OCI-LY7 (cell line): ENCODE measurements at regions not wholly inside any gene's neighbourhood (a gene's known extent, or its start where the extent isn't known, plus 50 kb on each side); places are given as distances from the start of the nearest gene placed in this dataset.

Source experiments
- BruUV-seq: library from RNA; stranded (reverse); fragments of 400-500 nt; replicated peaks from 2 replicates; lab custom pipeline; 2021; lab: Mats Ljungman, UMichigan
- CTCF ChIA-PET: fragments of 300-600 bp; sonication (Branson Sonifier 250); formaldehyde crosslinking; loops from one replicate; lab custom pipeline; 2022; ENCODE audit warnings: antibody characterized with exemption; ENCODE audit not compliant: unreplicated experiment; lab: Charles Lee
- POLR2A ChIA-PET: fragments of 300-600 bp; sonication (Branson Sonifier 250); formaldehyde crosslinking; loops from one replicate; lab custom pipeline; 2022; ENCODE audit warnings: antibody characterized with exemption; lab: Charles Lee
- DNase-seq: peaks from one replicate; pipeline ENCODE4 v3.0.0-alpha.2; 2015; ENCODE audit warnings: low spot score
- H2AFZ ChIP-seq: fragments of 200-600 bp; sonication (generic), shearing (Covaris generic); 2 replicates; pipeline ENCODE4 v1.6.1; 2014; ENCODE audit warnings: mild to moderate bottlenecking, antibody characterized with exemption, low read length, moderate library complexity
- H3K27ac ChIP-seq: fragments of 200-600 bp; sonication (generic); 2 replicates; pipeline ENCODE4 v1.5.1; 2014; ENCODE audit warnings: mixed run types, low read depth, mild to moderate bottlenecking, moderate library complexity, low read length, inconsistent platforms; ENCODE audit not compliant: poor library complexity, severe bottlenecking
- H3K36me3 ChIP-seq: fragments of 200-600 bp; sonication (generic); 2 replicates; pipeline ENCODE4 v1.6.1; 2014; ENCODE audit warnings: mild to moderate bottlenecking, antibody characterized with exemption, low read length, moderate library complexity, mixed read lengths; ENCODE audit not compliant: insufficient read depth
- H3K4me1 ChIP-seq: fragments of 200-600 bp; sonication (generic); 2 replicates; pipeline ENCODE4 v1.5.1; 2014; ENCODE audit warnings: mild to moderate bottlenecking, low read length; ENCODE audit not compliant: insufficient read depth, poor library complexity, severe bottlenecking
- H3K4me2 ChIP-seq: fragments of 200-600 bp; sonication (generic); 2 replicates; pipeline ENCODE4 v1.6.1; 2014; ENCODE audit warnings: mild to moderate bottlenecking, low read length
- H3K4me3 ChIP-seq: fragments of 200-600 bp; sonication (generic); 2 replicates; pipeline ENCODE4 v1.5.1; 2014; ENCODE audit warnings: mild to moderate bottlenecking, low read depth, low read length; ENCODE audit not compliant: poor library complexity, severe bottlenecking
- H3K79me2 ChIP-seq: fragments of 200-600 bp; sonication (generic); 2 replicates; pipeline ENCODE4 v1.6.1; 2016; ENCODE audit warnings: low read depth, mild to moderate bottlenecking, low read length, moderate library complexity, mixed read lengths; ENCODE audit not compliant: insufficient read depth
- H3K9me2 ChIP-seq: fragments of 200-600 bp; sonication (generic); 2 replicates; pipeline ENCODE4 v1.6.1; 2016; ENCODE audit warnings: mild to moderate bottlenecking, low read length, mixed read lengths; ENCODE audit not compliant: insufficient read depth
- H3K9me3 ChIP-seq: fragments of 200-600 bp; sonication (generic); 2 replicates; pipeline ENCODE4 v1.6.1; 2014; ENCODE audit warnings: mild to moderate bottlenecking, mixed run types, low read length, mixed read lengths
- H4K20me1 ChIP-seq: fragments of 200-600 bp; sonication (generic); 2 replicates; pipeline ENCODE4 v1.6.1; 2014; ENCODE audit warnings: mild to moderate bottlenecking, antibody characterized with exemption, low read length, moderate library complexity, mixed read lengths; ENCODE audit not compliant: insufficient read depth
- EZH2phosphoT487 ChIP-seq: fragments of 200-600 bp; sonication (generic); IDR thresholded peaks from 2 replicates; pipeline ENCODE4 v1.6.1; 2018; ENCODE audit warnings: low read depth, borderline replicate concordance, mild to moderate bottlenecking, mixed run types, antibody characterized with exemption, low read length, moderate library complexity, mixed read lengths
- intact Hi-C: fragments of 100-400 bp; cut with micrococcal nuclease; formaldehyde crosslinking; loops from one replicate; pipeline ENCODE4 v1.10.0; 2022; ENCODE audit not compliant: unreplicated experiment
- TF ChIP-seq, protein P1 (sequence below): fragments of 200-600 bp; sonication (generic); conservative IDR thresholded peaks from 2 replicates; pipeline ENCODE4 v1.5.1; 2014; ENCODE audit warnings: mild to moderate bottlenecking, antibody characterized with exemption, low read length, moderate library complexity, mixed read lengths

- Histone ChIP-seq H2AFZ (no peak overlapping the region), H3K9me2 (no peaks in the 10 kb centered on the region), H3K27ac (no peak overlapping the region), H3K4me2 (no peak overlapping the region), H3K36me3 (no peaks in the 10 kb centered on the region), H3K4me1 (no peaks in the 10 kb centered on the region), H4K20me1 (no peaks in the 10 kb centered on the region), H3K4me3 (no peak overlapping the region), H3K79me2 (no peaks in the 10 kb centered on the region), H3K9me3 (0 out of 2 replicates have a peak, but pooled peaks cover 18% of the 10 kb centered on the region)
- TF ChIP-seq, protein P1, sequence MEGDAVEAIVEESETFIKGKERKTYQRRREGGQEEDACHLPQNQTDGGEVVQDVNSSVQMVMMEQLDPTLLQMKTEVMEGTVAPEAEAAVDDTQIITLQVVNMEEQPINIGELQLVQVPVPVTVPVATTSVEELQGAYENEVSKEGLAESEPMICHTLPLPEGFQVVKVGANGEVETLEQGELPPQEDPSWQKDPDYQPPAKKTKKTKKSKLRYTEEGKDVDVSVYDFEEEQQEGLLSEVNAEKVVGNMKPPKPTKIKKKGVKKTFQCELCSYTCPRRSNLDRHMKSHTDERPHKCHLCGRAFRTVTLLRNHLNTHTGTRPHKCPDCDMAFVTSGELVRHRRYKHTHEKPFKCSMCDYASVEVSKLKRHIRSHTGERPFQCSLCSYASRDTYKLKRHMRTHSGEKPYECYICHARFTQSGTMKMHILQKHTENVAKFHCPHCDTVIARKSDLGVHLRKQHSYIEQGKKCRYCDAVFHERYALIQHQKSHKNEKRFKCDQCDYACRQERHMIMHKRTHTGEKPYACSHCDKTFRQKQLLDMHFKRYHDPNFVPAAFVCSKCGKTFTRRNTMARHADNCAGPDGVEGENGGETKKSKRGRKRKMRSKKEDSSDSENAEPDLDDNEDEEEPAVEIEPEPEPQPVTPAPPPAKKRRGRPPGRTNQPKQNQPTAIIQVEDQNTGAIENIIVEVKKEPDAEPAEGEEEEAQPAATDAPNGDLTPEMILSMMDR = no peak
- TF ChIP-seq EZH2phosphoT487 = no peak
- BruUV-seq = no TSS peak
- ChIA-PET CTCF (no interaction called here), POLR2A (no interaction called here)
- intact Hi-C loops = loop anchor here (5.0 to 10.0 kb wide), 2 partner anchors 1195 to 1582 kb away; partner anchors contain the start of gene HLX
- no peak for DNase-seq
Observed at GRCh38 chr1:222457084-222457483, 90.8 kb downstream of the HHIPL2 start.

- POLR2A ChIA-PET = interaction anchor here (1.0 kb wide), 1 partner anchor 12 kb away, joined by 3 read pairs; no protein-coding TSS in a partner anchor
- TF ChIP-seq, protein P1 = peak; percentile 96
- no peak for TF ChIP-seq EZH2phosphoT487
- CTCF ChIA-PET = interaction anchor here (0.7 to 1.0 kb wide), 2 partner anchors 10 to 240 kb away, joined by 3 to 5 read pairs; no protein-coding TSS in a partner anchor
- no peaks in the 10 kb centered on the region for H4K20me1 ChIP-seq
- H3K27ac ChIP-seq = no peak overlapping the region
- H3K4me3 ChIP-seq = no peak overlapping the region
- H3K79me2 ChIP-seq = no peaks in the 10 kb centered on the region
- 0 out of 2 replicates have a peak, but pooled peaks cover 18% of the 10 kb centered on the region for H3K9me3 ChIP-seq
- peak overlapping the region; percentile 73 for H2AFZ ChIP-seq
- intact Hi-C loops = loop anchor here (2.0 to 10.0 kb wide), 3 partner anchors 359 to 1581 kb away; partner anchors contain the start of gene HLX
- no peaks in the 10 kb centered on the region for H3K36me3 ChIP-seq
- H3K9me2 ChIP-seq = no peaks in the 10 kb centered on the region
- H3K4me1 ChIP-seq = no peaks in the 10 kb centered on the region
- BruUV-seq = no TSS peak
- H3K4me2 ChIP-seq = peak overlapping the region; percentile 30; the same call in 1 of the 2 replicates
- DNase-seq = peak; percentile 75
Observed at GRCh38 chr1:222455188-222455879, 92.6 kb downstream of the HHIPL2 start.
